ENCODE measurements at regions not wholly inside any gene's neighbourhood (a gene's known extent, or its start where the extent isn't known, plus 50 kb on each side); places are given as distances from the start of the nearest gene placed in this dataset.
"Not testable (repeated sequence)": the region's sequence is repeated elsewhere in the genome, so short reads cannot be mapped to it uniquely, and the experiment has no call there.

- Histone ChIP-seq H3K4me1 (no peaks in the 10 kb centered on the region), H3K9me3 (no peaks in the 10 kb centered on the region), H3K4me3 (no peak overlapping the region), H3K27me3 (no peaks in the 10 kb centered on the region), H3K27ac (no peak overlapping the region), H3K36me3 (no peaks in the 10 kb centered on the region)
- no peak for TF ChIP-seq CTCF (IDR thresholded peaks at IDR 0.05)
- intact Hi-C loops (cut with DNase I; ENCODE audit: low total_unique reads): no loop called here
- no peak for DNase-seq
These were observed 152.2 kb downstream of the ARL4A start for GRCh38 chr7:12839508-12840153.

- H3K4me3 ChIP-seq; H3K27me3 ChIP-seq; intact Hi-C loops (cut with DNase I; ENCODE audit: low total_unique reads): not testable (repeated sequence)
These were observed 157.3 kb downstream of the ARL4A start for GRCh38 chr7:12844732-12845131.

GRCh38 chr7:12847001-12847400 is 159.6 kb downstream of the ARL4A start:
- Histone ChIP-seq H3K4me3 (no peak overlapping the region), H3K4me1 (no peaks in the 10 kb centered on the region), H3K9me3 (peaks cover 0 to 26% (median 11%) of the 10 kb centered on the region in 3 donors), H3K27me3 (no peaks in the 10 kb centered on the region), H3K27ac (no peak overlapping the region), H3K36me3 (no peaks in the 10 kb centered on the region)
- no peak for TF ChIP-seq CTCF (IDR thresholded peaks at IDR 0.05)
- intact Hi-C loops (cut with DNase I; ENCODE audit: low total_unique reads): no loop called here
- no peak for DNase-seq

More at GRCh38 chr7:12844732-12845131, 157.3 kb downstream of the ARL4A start:
- peaks cover 0 to 26% (median 11%) of the 10 kb centered on the region in 3 donors for H3K9me3 ChIP-seq
- not testable (repeated sequence) for DNase-seq, H3K4me1 ChIP-seq, H3K27ac ChIP-seq, H3K36me3 ChIP-seq

GRCh38 chr7:12851142-12851541 is 163.7 kb downstream of the ARL4A start:
- Histone ChIP-seq H3K36me3 (no peaks in the 10 kb centered on the region), H3K27me3 (no peaks in the 10 kb centered on the region), H3K4me1 (no peaks in the 10 kb centered on the region), H3K4me3 (no peak overlapping the region), H3K9me3 (peaks cover 0 to 13% (median 8%) of the 10 kb centered on the region in 3 donors), H3K27ac (no peak overlapping the region)
- no peak for DNase-seq
- no peak for TF ChIP-seq CTCF (IDR thresholded peaks at IDR 0.05)
- intact Hi-C loops (cut with DNase I; ENCODE audit: low total_unique reads): no loop called here

- no peaks in the 10 kb centered on the region for H3K36me3 ChIP-seq
- peaks cover 0 to 6% (median 1%) of the 10 kb centered on the region in 3 donors for H3K9me3 ChIP-seq
- intact Hi-C loops (cut with DNase I; ENCODE audit: low total_unique reads): no loop called here
- no peak for DNase-seq
- H3K27ac ChIP-seq: no peak overlapping the region
- no peak overlapping the region for H3K4me3 ChIP-seq
- no peaks in the 10 kb centered on the region for H3K27me3 ChIP-seq
- TF ChIP-seq CTCF (IDR thresholded peaks at IDR 0.05): no peak
- H3K4me1 ChIP-seq: no peaks in the 10 kb centered on the region
These were observed 164.4 kb downstream of the ARL4A start for GRCh38 chr7:12851841-12852240.

- no peak for TF ChIP-seq CTCF (IDR thresholded peaks at IDR 0.05)
- Histone ChIP-seq H3K4me1 (no peaks in the 10 kb centered on the region), H3K27me3 (no peaks in the 10 kb centered on the region), H3K27ac (no peak overlapping the region), H3K9me3 (no peaks in the 10 kb centered on the region), H3K4me3 (no peak overlapping the region), H3K36me3 (no peaks in the 10 kb centered on the region)
- no peak for DNase-seq
- intact Hi-C loops (cut with DNase I; ENCODE audit: low total_unique reads): no loop called here
These were observed 167.6 kb downstream of the ARL4A start for GRCh38 chr7:12855036-12855435.
